IMR-90 (cell line): ENCODE measurements at regions not wholly inside any gene's neighbourhood (a gene's known extent, or its start where the extent isn't known, plus 50 kb on each side); places are given as distances from the start of the nearest gene placed in this dataset.

Experiments used
- ATAC-seq: fragments of 200-7000 bp; cut with Tn5 transposase; 2 replicates; pipeline ENCODE4 v1.9.1; 2020; ENCODE audit warnings: low read depth, mild to moderate bottlenecking, moderate library complexity
- BruUV-seq: library from RNA; stranded (reverse); fragments of 400-500 nt; replicated peaks from 2 replicates; lab custom pipeline; 2021; lab: Mats Ljungman, UMichigan
- CTCF ChIA-PET: fragments of 300-600 bp; formaldehyde crosslinking; extraction: SDS; loops from one replicate; lab custom pipeline; 2021; ENCODE audit warnings: antibody characterized with exemption; lab: Yijun Ruan, JAX
- POLR2A ChIA-PET: fragments of 300-600 bp; sonication (Branson Sonifier 250); formaldehyde crosslinking; loops from one replicate; lab custom pipeline; 2022; ENCODE audit warnings: antibody characterized with exemption; ENCODE audit not compliant: unreplicated experiment; lab: Charles Lee
- DNase-seq: peaks from one replicate; pipeline ENCODE4 v3.0.0; 2013
- H2AFZ ChIP-seq: replicated peaks from 2 replicates; pipeline ENCODE3; 2013; ENCODE audit warnings: low read length, mild to moderate bottlenecking; ENCODE audit not compliant: poor library complexity
- H2AK5ac ChIP-seq: 2 replicates; pipeline ENCODE4 v1.6.1; 2013; ENCODE audit warnings: low read depth, low read length, inconsistent platforms
- H2AK9ac ChIP-seq: replicated peaks from 2 replicates; pipeline ENCODE3; 2013; ENCODE audit warnings: mild to moderate bottlenecking, low read depth, low read length, moderate library complexity; ENCODE audit not compliant: poor library complexity
- H2BK120ac ChIP-seq: 2 replicates; pipeline ENCODE4 v1.6.1; 2013; ENCODE audit warnings: low read depth, low read length, inconsistent platforms
- H2BK15ac ChIP-seq: 3 replicates; pipeline ENCODE4 v1.6.1; 2013; ENCODE audit warnings: low read depth, low read length, inconsistent platforms
- H2BK20ac ChIP-seq: 2 replicates; pipeline ENCODE4 v1.6.1; 2013; ENCODE audit warnings: low read depth, mild to moderate bottlenecking, inconsistent platforms, low read length, moderate library complexity
- H2BK5ac ChIP-seq: 2 replicates; pipeline ENCODE4 v1.6.1; 2013; ENCODE audit warnings: mild to moderate bottlenecking, low read depth, low read length, inconsistent platforms; ENCODE audit not compliant: poor library complexity, severe bottlenecking
- H3K14ac ChIP-seq: replicated peaks from 2 replicates; pipeline ENCODE4 v1.6.1; 2013; ENCODE audit warnings: low read depth, low read length, inconsistent platforms
- H3K18ac ChIP-seq: 2 replicates; pipeline ENCODE4 v1.6.1; 2013; ENCODE audit warnings: low read depth, low read length, control low read depth
- H3K23ac ChIP-seq: 2 replicates; pipeline ENCODE4 v1.6.1; 2013; ENCODE audit warnings: low read depth, low read length, inconsistent platforms
- H3K27ac ChIP-seq: 2 replicates; pipeline ENCODE4 v1.5.1; 2013; ENCODE audit warnings: mild to moderate bottlenecking, control low read depth, low read length; ENCODE audit not compliant: insufficient read depth
- H3K27me3 ChIP-seq: 2 replicates; pipeline ENCODE4 v1.6.1; 2013; ENCODE audit warnings: low read length; ENCODE audit not compliant: control insufficient read depth, insufficient read depth
- H3K36me3 ChIP-seq: 2 replicates; pipeline ENCODE4 v1.6.1; 2013; ENCODE audit warnings: low read length, mixed read lengths; ENCODE audit not compliant: control insufficient read depth, insufficient read depth
- H3K4ac ChIP-seq: 2 replicates; pipeline ENCODE4 v1.6.1; 2013; ENCODE audit warnings: low read depth, low read length, inconsistent platforms
- H3K4me1 ChIP-seq: 2 replicates; pipeline ENCODE4 v1.6.1; 2013; ENCODE audit warnings: low read length, mixed read lengths; ENCODE audit not compliant: control insufficient read depth, insufficient read depth
- H3K4me2 ChIP-seq: 2 replicates; pipeline ENCODE4 v1.6.1; 2013; ENCODE audit warnings: low read depth, mild to moderate bottlenecking, control low read depth, low read length, moderate library complexity
- H3K4me3 ChIP-seq: 2 replicates; pipeline ENCODE4 v1.5.1; 2013; ENCODE audit warnings: low read depth, mild to moderate bottlenecking, control low read depth, low read length, moderate library complexity; ENCODE audit not compliant: insufficient read depth
- H3K56ac ChIP-seq: 2 replicates; pipeline ENCODE4 v1.6.1; 2013; ENCODE audit warnings: low read length, inconsistent platforms; ENCODE audit not compliant: insufficient read depth; ENCODE audit errors: extremely low read depth
- H3K79me1 ChIP-seq, 2 experiments: 2 replicates each; pipeline ENCODE4 v1.6.1; 2013; ENCODE audit warnings: low read length in 2 of 2, inconsistent platforms in 1 of 2, low read depth in 1 of 2
- H3K9ac ChIP-seq: 2 replicates; pipeline ENCODE4 v1.6.1; 2013; ENCODE audit warnings: low read depth, low read length, control low read depth
- H3K9me1 ChIP-seq: 2 replicates; pipeline ENCODE4 v1.6.1; 2013; ENCODE audit warnings: low read length, inconsistent platforms; ENCODE audit not compliant: insufficient read depth
- H3K9me3 ChIP-seq: 2 replicates; pipeline ENCODE4 v1.6.1; 2013; ENCODE audit warnings: low read length; ENCODE audit not compliant: control insufficient read depth, insufficient read depth
- H4K20me1 ChIP-seq: 2 replicates; pipeline ENCODE4 v1.6.1; 2013; ENCODE audit warnings: low read length, inconsistent platforms; ENCODE audit not compliant: insufficient read depth
- H4K5ac ChIP-seq: 2 replicates; pipeline ENCODE4 v1.6.1; 2013; ENCODE audit warnings: mild to moderate bottlenecking, low read depth, low read length, control low read depth
- H4K8ac ChIP-seq, 2 experiments: 2 replicates each; pipeline ENCODE4 v1.6.1; 2013; ENCODE audit warnings: low read depth in 2 of 2, low read length in 2 of 2, control low read depth in 1 of 2, inconsistent platforms in 1 of 2
- H4K91ac ChIP-seq: 2 replicates; pipeline ENCODE4 v1.6.1; 2013; ENCODE audit warnings: low read depth, low read length, inconsistent platforms; ENCODE audit not compliant: insufficient read depth
- BHLHE40 ChIP-seq: fragments of 150-350 bp; IDR thresholded peaks from 2 replicates; pipeline ENCODE4 v1.6.1; 2016; ENCODE audit warnings: mild to moderate bottlenecking, low read depth, low read length
- CEBPB ChIP-seq: IDR thresholded peaks from 2 replicates; pipeline ENCODE4 v1.6.1; 2012; ENCODE audit warnings: low read depth, low read length, improper control_type of control experiment
- CHD1 ChIP-seq: IDR thresholded peaks from 2 replicates; pipeline ENCODE4 v1.6.1; 2012; ENCODE audit warnings: low read depth, low read length, improper control_type of control experiment
- FOS ChIP-seq: fragments of 150-350 bp; IDR thresholded peaks from 2 replicates; pipeline ENCODE4 v1.6.1; 2016; ENCODE audit warnings: low read depth, low read length
- MAFK ChIP-seq: IDR thresholded peaks from 2 replicates; pipeline ENCODE4 v1.6.1; 2012; ENCODE audit warnings: low read depth, low read length, improper control_type of control experiment
- MAZ ChIP-seq: IDR thresholded peaks from 2 replicates; pipeline ENCODE4 v1.6.1; 2012; ENCODE audit warnings: low read depth, mild to moderate bottlenecking, low read length, improper control_type of control experiment, moderate library complexity, borderline replicate concordance
- MXI1 ChIP-seq: IDR thresholded peaks from 2 replicates; pipeline ENCODE4 v1.6.1; 2012; ENCODE audit warnings: low read depth, mild to moderate bottlenecking, low read length, moderate library complexity, borderline replicate concordance
- POLR2A ChIP-seq: IDR thresholded peaks from 2 replicates; pipeline ENCODE4 v1.6.1; 2012; ENCODE audit warnings: mild to moderate bottlenecking, low read depth, low read length
- RAD21 ChIP-seq: IDR thresholded peaks from 2 replicates; pipeline ENCODE4 v1.6.1; 2012; ENCODE audit warnings: low read length, improper control_type of control experiment
- RCOR1 ChIP-seq: IDR thresholded peaks from 2 replicates; pipeline ENCODE4 v1.6.1; 2012; ENCODE audit warnings: mild to moderate bottlenecking, low read length, improper control_type of control experiment; ENCODE audit not compliant: insufficient replicate concordance
- RFX5 ChIP-seq: IDR thresholded peaks from 2 replicates; pipeline ENCODE4 v1.8.0; 2012; ENCODE audit warnings: low read depth, mild to moderate bottlenecking, low read length, moderate library complexity
- SMC3 ChIP-seq: fragments of 150-350 bp; IDR thresholded peaks from 2 replicates; pipeline ENCODE4 v1.6.1; 2016; ENCODE audit warnings: low read depth, mild to moderate bottlenecking, antibody characterized with exemption, low read length, moderate library complexity
- WGBS, 2 experiments: methylation state at CpG; one replicate each; pipeline versions ENCODE4 v1.1.5 to v1.1.7; 2013; ENCODE audit warnings: missing lambda C conversion rate in 2 of 2; ENCODE audit not compliant: insufficient read length in 1 of 2; ENCODE audit errors: extremely low coverage in 2 of 2; 5-methylcytosine and 5-hydroxymethylcytosine counted together
- dilution Hi-C: fragments of 300-500 bp; cut with HindIII; formaldehyde crosslinking; loops from one replicate; pipeline ENCODE4 v1.14.3; 2018; ENCODE audit warnings: low sequenced_read_pairs; ENCODE audit not compliant: unreplicated experiment
- in situ Hi-C: fragments of 300-500 bp; cut with MboI; formaldehyde crosslinking; loops from 3 replicates; pipeline ENCODE4 v1.14.3; 2019; ENCODE audit warnings: low sequenced_read_pairs, inconsistent platforms, mixed read lengths
- intact Hi-C: fragments of 100-400 bp; cut with micrococcal nuclease; formaldehyde crosslinking; loops from 2 replicates; pipeline ENCODE4 v1.10.0; 2022
- TF ChIP-seq, protein P1 (sequence below): conservative IDR thresholded peaks from 2 replicates; pipeline ENCODE4 v1.5.1; 2012; ENCODE audit warnings: mild to moderate bottlenecking, low read depth, low read length, improper control_type of control experiment
- TF ChIP-seq, protein P2 (sequence below): fragments of 150-350 bp; IDR thresholded peaks from 2 replicates; pipeline ENCODE4 v1.6.1; 2017; ENCODE audit warnings: mild to moderate bottlenecking, antibody characterized with exemption, low read length, low read depth

DNA sequence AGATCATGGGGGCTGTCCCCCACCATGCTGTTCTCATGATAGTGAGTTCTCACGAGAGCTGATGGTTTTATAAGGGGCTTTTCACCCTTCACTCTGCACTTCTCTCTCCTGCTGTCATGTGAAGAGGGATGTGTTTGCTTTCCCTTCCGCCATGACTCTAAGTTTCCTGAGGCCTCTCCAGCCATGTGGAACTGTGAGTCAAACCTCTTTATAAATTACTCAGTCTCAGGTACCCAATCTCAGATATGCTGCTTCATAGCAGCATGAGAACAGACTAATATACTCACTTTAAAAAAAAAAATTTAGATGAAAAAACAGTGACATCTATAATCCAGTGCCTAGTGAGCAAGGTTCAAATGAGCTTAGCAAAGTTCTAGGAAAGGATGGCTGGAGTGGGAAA lies 135.1 kb upstream of the RAB4A start:
- H3K4ac ChIP-seq: no peak overlapping the region
- peaks cover 23% of the 10 kb centered on the region for H3K27me3 ChIP-seq
- no peak overlapping the region for H2AK5ac ChIP-seq
- H3K4me1 ChIP-seq: peaks cover 13% of the 10 kb centered on the region; the same call in 1 of the 2 replicates
- H4K91ac ChIP-seq: no peak overlapping the region
- no TSS peak for BruUV-seq
- H3K56ac ChIP-seq: no peak overlapping the region
- ChIA-PET POLR2A (no interaction called here), CTCF (interaction anchor here (0.6 kb wide), 1 partner anchor 24 kb away, joined by 4 read pairs; no protein-coding TSS in a partner anchor)
- DNase-seq (no peak), ATAC-seq (no peak)
- H4K8ac ChIP-seq: no peak overlapping the region
- H3K18ac ChIP-seq: no peak overlapping the region
- dilution Hi-C loops (no loop called here), intact Hi-C loops (no loop called here), in situ Hi-C loops (no loop called here)
- no peak overlapping the region for H2AFZ ChIP-seq
- no peak overlapping the region for H3K27ac ChIP-seq
- no peak overlapping the region for H2BK5ac ChIP-seq
- no CpG with 5 or more reads among the region's 2 CpGs for WGBS, 2 experiments
- H2BK20ac ChIP-seq: no peak overlapping the region
- no peaks in the 10 kb centered on the region for H3K9me1 ChIP-seq
- no peak for TF ChIP-seq POLR2A
- no peak for TF ChIP-seq FOS
- TF ChIP-seq MAFK: no peak
- TF ChIP-seq, protein P1, sequence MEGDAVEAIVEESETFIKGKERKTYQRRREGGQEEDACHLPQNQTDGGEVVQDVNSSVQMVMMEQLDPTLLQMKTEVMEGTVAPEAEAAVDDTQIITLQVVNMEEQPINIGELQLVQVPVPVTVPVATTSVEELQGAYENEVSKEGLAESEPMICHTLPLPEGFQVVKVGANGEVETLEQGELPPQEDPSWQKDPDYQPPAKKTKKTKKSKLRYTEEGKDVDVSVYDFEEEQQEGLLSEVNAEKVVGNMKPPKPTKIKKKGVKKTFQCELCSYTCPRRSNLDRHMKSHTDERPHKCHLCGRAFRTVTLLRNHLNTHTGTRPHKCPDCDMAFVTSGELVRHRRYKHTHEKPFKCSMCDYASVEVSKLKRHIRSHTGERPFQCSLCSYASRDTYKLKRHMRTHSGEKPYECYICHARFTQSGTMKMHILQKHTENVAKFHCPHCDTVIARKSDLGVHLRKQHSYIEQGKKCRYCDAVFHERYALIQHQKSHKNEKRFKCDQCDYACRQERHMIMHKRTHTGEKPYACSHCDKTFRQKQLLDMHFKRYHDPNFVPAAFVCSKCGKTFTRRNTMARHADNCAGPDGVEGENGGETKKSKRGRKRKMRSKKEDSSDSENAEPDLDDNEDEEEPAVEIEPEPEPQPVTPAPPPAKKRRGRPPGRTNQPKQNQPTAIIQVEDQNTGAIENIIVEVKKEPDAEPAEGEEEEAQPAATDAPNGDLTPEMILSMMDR: no peak
- no peak for TF ChIP-seq CHD1
- TF ChIP-seq MXI1: no peak
- TF ChIP-seq BHLHE40: no peak
- no peak for TF ChIP-seq SMC3
- TF ChIP-seq MAZ: no peak
- TF ChIP-seq, protein P2, sequence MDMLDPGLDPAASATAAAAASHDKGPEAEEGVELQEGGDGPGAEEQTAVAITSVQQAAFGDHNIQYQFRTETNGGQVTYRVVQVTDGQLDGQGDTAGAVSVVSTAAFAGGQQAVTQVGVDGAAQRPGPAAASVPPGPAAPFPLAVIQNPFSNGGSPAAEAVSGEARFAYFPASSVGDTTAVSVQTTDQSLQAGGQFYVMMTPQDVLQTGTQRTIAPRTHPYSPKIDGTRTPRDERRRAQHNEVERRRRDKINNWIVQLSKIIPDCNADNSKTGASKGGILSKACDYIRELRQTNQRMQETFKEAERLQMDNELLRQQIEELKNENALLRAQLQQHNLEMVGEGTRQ: no peak
- TF ChIP-seq RFX5: no peak
- no peak for TF ChIP-seq RCOR1
- TF ChIP-seq RAD21: no peak
- no peak for TF ChIP-seq CEBPB
- no peaks in the 10 kb centered on the region for H4K20me1 ChIP-seq
- H3K36me3 ChIP-seq: no peaks in the 10 kb centered on the region
- H4K5ac ChIP-seq: no peak overlapping the region
- H3K79me1 ChIP-seq: no peaks in the 10 kb centered on the region
- H3K9me3 ChIP-seq: peaks cover 7% of the 10 kb centered on the region; the same call in 1 of the 2 replicates
- no peak overlapping the region for H2BK120ac ChIP-seq
- no peak overlapping the region for H3K4me3 ChIP-seq
- no peak overlapping the region for H2BK15ac ChIP-seq
- no peak overlapping the region for H3K4me2 ChIP-seq
- no peak overlapping the region for H2AK9ac ChIP-seq
- no peak overlapping the region for H3K23ac ChIP-seq
- H3K9ac ChIP-seq: no peak overlapping the region
- no peak overlapping the region for H3K14ac ChIP-seq
